ENCODE measurements at regions not wholly inside any gene's neighbourhood (a gene's known extent, or its start where the extent isn't known, plus 50 kb on each side); places are given as distances from the start of the nearest gene placed in this dataset.

DNA sequence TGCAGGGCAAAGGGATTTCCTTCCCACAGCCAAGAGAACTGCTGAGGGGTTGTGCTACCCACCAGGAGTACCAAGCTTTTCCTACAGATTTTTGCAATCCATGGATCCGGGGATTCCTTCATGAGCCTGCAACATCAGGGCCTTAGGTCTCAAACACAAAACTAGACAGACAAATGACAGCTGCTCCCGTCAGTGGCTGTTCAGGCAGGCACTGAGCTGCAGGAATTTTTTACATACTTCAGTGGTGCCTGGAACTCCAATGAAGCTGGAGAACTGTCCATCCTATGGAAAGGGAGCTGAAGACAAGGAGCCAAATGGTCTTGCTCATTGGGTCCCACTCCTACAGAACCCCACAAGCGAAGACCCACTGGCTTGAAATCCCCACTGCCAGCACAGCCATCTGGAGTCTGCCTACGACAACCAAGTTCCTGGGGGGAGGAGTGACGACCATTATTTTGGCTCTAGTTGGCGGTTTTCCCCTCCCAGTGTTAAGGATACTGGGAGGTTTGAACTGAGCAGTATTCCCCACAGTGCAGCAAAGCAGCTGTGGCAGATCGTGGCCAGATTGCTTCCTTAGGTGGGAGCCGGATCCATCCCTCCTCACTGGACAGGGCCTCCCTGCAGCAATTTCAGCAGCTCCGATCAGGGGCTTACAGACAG is 157.7 kb upstream of the TMEM45B start:
- DNase-seq (no peak), ATAC-seq (no peak)
- Histone ChIP-seq H3K27me3 (ENCODE audit: control insufficient read depth in 2 of 2, insufficient read depth in 2 of 2, low read length in 2 of 2) (no peaks in the 10 kb centered on the region), H3K27ac (ENCODE audit: low read depth, low read length) (no peak overlapping the region), H3K4me1 (ENCODE audit: control insufficient read depth in 2 of 2, insufficient read depth in 2 of 2, low read length in 2 of 2) (no peaks in the 10 kb centered on the region), H3K9me3 (ENCODE audit: control insufficient read depth in 2 of 3, low read length in 3 of 3) (peaks cover 0 to 25% (median 0%) of the 10 kb centered on the region in 3 experiments), H3K36me3 (ENCODE audit: control insufficient read depth in 2 of 3, insufficient read depth in 3 of 3, low read length in 3 of 3) (no peaks in the 10 kb centered on the region), H3K4me3 (ENCODE audit: low read length) (no peak overlapping the region)
- Mint-ChIP-seq H3K27me3 (peaks cover 0 to 9% (median 0%) of the 10 kb centered on the region in 5 donors), H3K36me3 (peaks cover 10 to 63% (median 38%) of the 10 kb centered on the region in 5 donors), H3K4me1 (no peaks in the 10 kb centered on the region), H3K27ac (no peak overlapping the region), H3K4me3 (no peak overlapping the region), H3K9me3 (peaks cover 24 to 85% (median 40%) of the 10 kb centered on the region in 11 donors)
- ChIA-PET CTCF (no interaction called here), POLR2A (no interaction called here)
- intact Hi-C loops (cut with micrococcal nuclease), result no loop called here

DNA sequence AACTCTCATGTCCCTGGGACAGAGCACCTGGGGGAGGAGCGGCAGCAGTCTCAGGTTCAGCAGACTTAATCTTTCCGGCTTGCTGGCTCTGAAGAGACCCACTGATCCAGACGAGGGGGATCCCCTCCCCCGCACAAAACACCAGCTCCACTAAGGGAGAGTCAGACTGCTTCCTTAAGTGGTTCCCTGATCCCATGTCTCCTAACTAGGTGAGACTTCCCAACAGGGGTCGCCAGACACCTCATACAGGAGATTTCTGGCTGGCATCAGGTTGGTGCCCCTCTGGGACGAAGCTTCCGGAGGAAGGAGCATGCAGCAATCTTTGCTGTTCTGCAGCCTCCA is 157.2 kb upstream of the TMEM45B start:
- H3K4me1 ChIP-seq (ENCODE audit: control insufficient read depth in 2 of 2, insufficient read depth in 2 of 2, low read length in 2 of 2), result no peaks in the 10 kb centered on the region
- H3K4me3 ChIP-seq (ENCODE audit: low read length), result no peak overlapping the region
- peaks cover 0 to 25% (median 0%) of the 10 kb centered on the region in 3 experiments for H3K9me3 ChIP-seq (ENCODE audit: control insufficient read depth in 2 of 3, low read length in 3 of 3)
- H3K27me3 ChIP-seq (ENCODE audit: control insufficient read depth in 2 of 2, insufficient read depth in 2 of 2, low read length in 2 of 2), result no peaks in the 10 kb centered on the region
- DNase-seq, result no peak
- CTCF ChIA-PET, result no interaction called here
- intact Hi-C loops (cut with micrococcal nuclease), result no loop called here
- Mint-ChIP-seq H3K27me3 (peaks cover 0 to 9% (median 0%) of the 10 kb centered on the region in 5 donors), H3K4me1 (no peaks in the 10 kb centered on the region), H3K27ac (no peak overlapping the region), H3K9me3 (peaks cover 23 to 84% (median 37%) of the 10 kb centered on the region in 11 donors), H3K36me3 (peaks cover 10 to 62% (median 36%) of the 10 kb centered on the region in 5 donors), H3K4me3 (no peak overlapping the region)
- no peak for ATAC-seq
- POLR2A ChIA-PET, result no interaction called here
- no peak overlapping the region for H3K27ac ChIP-seq (ENCODE audit: low read depth, low read length)
- no peaks in the 10 kb centered on the region for H3K36me3 ChIP-seq (ENCODE audit: control insufficient read depth in 2 of 3, insufficient read depth in 3 of 3, low read length in 3 of 3)

DNA sequence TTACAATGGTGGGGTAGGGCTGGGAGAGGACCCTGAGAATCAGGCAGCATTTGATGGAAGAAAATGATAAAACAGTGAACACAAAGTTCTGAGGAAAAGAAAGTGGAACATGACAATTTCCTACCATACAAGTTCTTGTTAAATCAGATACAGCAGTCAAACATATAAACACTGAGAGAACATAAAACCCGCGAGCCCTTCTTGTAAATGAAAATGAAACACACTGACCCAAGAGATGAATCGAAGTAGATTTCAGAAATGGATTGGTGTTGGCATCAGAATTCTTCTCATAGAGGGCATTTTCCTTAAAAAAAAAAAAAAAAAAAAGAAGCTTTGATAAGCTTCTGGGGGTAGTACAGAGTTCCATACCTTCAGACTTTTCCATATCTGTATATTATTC is 134.7 kb upstream of the TMEM45B start:
- no peaks in the 10 kb centered on the region for H3K36me3 ChIP-seq (ENCODE audit: control insufficient read depth in 2 of 3, insufficient read depth in 3 of 3, low read length in 3 of 3)
- no peak overlapping the region for H3K27ac ChIP-seq (ENCODE audit: low read depth, low read length)
- no peak for ATAC-seq
- DNase-seq, result no peak
- peaks cover 0 to 2% (median 0%) of the 10 kb centered on the region in 5 donors for H3K27me3 Mint-ChIP-seq
- CTCF ChIA-PET, result no interaction called here
- H3K4me3 ChIP-seq (ENCODE audit: low read length), result no peak overlapping the region
- H3K27ac Mint-ChIP-seq, result no peak overlapping the region
- no peaks in the 10 kb centered on the region for H3K27me3 ChIP-seq (ENCODE audit: control insufficient read depth in 2 of 2, insufficient read depth in 2 of 2, low read length in 2 of 2)
- peaks cover 0 to 3% (median 0%) of the 10 kb centered on the region in 7 donors for H3K4me1 Mint-ChIP-seq
- no peak overlapping the region for H3K4me3 Mint-ChIP-seq
- peaks cover 0 to 23% (median 7%) of the 10 kb centered on the region in 5 donors for H3K36me3 Mint-ChIP-seq
- H3K9me3 ChIP-seq (ENCODE audit: control insufficient read depth in 2 of 3, low read length in 3 of 3), result no peaks in the 10 kb centered on the region
- intact Hi-C loops (cut with micrococcal nuclease), result no loop called here
- POLR2A ChIA-PET, result no interaction called here
- H3K4me1 ChIP-seq (ENCODE audit: control insufficient read depth in 2 of 2, insufficient read depth in 2 of 2, low read length in 2 of 2), result no peaks in the 10 kb centered on the region
- H3K9me3 Mint-ChIP-seq, result peaks cover 0 to 10% (median under 1%) of the 10 kb centered on the region in 11 donors

DNA sequence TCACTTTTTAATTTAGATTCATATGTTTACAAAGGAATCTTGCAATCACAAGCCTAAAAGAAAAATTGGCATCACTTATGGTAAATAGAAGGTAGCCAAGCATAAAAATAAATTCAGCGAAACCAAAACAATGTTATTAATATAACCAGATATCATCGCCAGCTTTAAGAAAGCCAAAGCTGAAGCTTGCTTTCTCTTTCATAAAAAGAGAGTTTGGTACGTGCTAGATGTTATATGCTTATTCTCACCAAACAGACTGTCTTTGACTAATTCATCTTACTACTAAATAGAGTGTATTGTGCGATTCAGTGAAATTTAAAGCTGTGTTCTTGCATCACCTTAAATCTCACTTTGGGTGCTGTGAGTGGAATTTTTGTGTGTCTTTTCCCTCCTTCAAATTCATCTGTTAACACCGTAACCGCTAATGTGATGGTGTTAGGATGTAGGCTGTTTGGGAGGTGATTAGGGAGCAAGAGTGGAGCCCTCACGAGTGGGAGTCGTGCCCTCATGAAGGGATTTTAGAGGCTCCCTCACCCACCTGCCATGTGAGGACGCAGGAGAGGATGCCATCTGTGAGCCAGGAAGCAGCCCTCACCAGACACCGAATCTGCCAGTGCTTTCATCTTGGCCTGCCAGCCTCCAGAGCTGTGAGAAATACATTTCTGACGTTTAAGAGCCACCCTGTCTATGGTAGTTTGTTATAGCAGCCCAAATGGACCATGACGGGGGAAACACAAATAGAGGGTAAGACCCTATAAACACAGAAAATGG is 134.1 kb upstream of the TMEM45B start:
- Mint-ChIP-seq H3K4me1 (peaks cover 0 to 3% (median 0%) of the 10 kb centered on the region in 7 donors), H3K36me3 (peaks cover 0 to 17% (median 1%) of the 10 kb centered on the region in 5 donors), H3K4me3 (no peak overlapping the region), H3K9me3 (peaks cover 0 to 4% (median 0%) of the 10 kb centered on the region in 11 donors), H3K27ac (no peak overlapping the region), H3K27me3 (peaks cover 0 to 5% (median 0%) of the 10 kb centered on the region in 5 donors)
- Histone ChIP-seq H3K9me3 (ENCODE audit: control insufficient read depth in 2 of 3, low read length in 3 of 3) (no peaks in the 10 kb centered on the region), H3K4me3 (ENCODE audit: low read length) (no peak overlapping the region), H3K27ac (ENCODE audit: low read depth, low read length) (no peak overlapping the region), H3K27me3 (ENCODE audit: control insufficient read depth in 2 of 2, insufficient read depth in 2 of 2, low read length in 2 of 2) (no peaks in the 10 kb centered on the region), H3K36me3 (ENCODE audit: control insufficient read depth in 2 of 3, insufficient read depth in 3 of 3, low read length in 3 of 3) (no peaks in the 10 kb centered on the region), H3K4me1 (ENCODE audit: control insufficient read depth in 2 of 2, insufficient read depth in 2 of 2, low read length in 2 of 2) (no peaks in the 10 kb centered on the region)
- CTCF ChIA-PET, result no interaction called here
- POLR2A ChIA-PET, result no interaction called here
- intact Hi-C loops (cut with micrococcal nuclease), result no loop called here
- DNase-seq (no peak), ATAC-seq (no peak)

DNA sequence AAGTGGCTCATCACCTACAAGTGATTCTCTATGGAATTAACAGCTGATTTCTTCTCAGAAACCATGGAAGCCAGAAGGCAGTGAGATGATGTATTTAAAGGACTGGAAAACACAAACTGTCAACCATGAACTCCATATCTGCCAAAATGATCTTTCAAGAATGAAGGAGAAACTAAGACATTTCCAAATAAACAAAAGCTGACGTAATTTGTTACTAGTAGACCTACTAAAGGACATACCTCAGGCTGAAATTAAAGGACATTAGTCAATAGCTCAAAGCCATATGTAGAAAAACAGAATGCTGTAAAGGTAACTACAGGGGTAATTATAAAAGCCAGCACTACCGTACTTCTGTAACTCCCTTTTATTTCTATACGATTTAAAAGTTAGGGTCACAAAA is 129.4 kb upstream of the TMEM45B start:
- Histone ChIP-seq H3K9me3 (ENCODE audit: control insufficient read depth in 2 of 3, low read length in 3 of 3) (no peaks in the 10 kb centered on the region), H3K27ac (ENCODE audit: low read depth, low read length) (no peak overlapping the region), H3K4me3 (ENCODE audit: low read length) (no peak overlapping the region), H3K27me3 (ENCODE audit: control insufficient read depth in 2 of 2, insufficient read depth in 2 of 2, low read length in 2 of 2) (no peaks in the 10 kb centered on the region), H3K36me3 (ENCODE audit: control insufficient read depth in 2 of 3, insufficient read depth in 3 of 3, low read length in 3 of 3) (no peaks in the 10 kb centered on the region), H3K4me1 (ENCODE audit: control insufficient read depth in 2 of 2, insufficient read depth in 2 of 2, low read length in 2 of 2) (no peaks in the 10 kb centered on the region)
- no peaks in the 10 kb centered on the region for H3K4me1 Mint-ChIP-seq
- H3K27me3 Mint-ChIP-seq, result peaks cover 0 to 8% (median 0%) of the 10 kb centered on the region in 5 donors
- ChIA-PET CTCF (no interaction called here), POLR2A (no interaction called here)
- ATAC-seq (no peak), DNase-seq (no peak)
- H3K9me3 Mint-ChIP-seq, result peaks cover 0 to 2% (median 0%) of the 10 kb centered on the region in 11 donors
- intact Hi-C loops (cut with micrococcal nuclease), result no loop called here
- no peak overlapping the region for H3K4me3 Mint-ChIP-seq
- no peak overlapping the region for H3K27ac Mint-ChIP-seq
- peaks cover 0 to 7% (median 0%) of the 10 kb centered on the region in 5 donors for H3K36me3 Mint-ChIP-seq

DNA sequence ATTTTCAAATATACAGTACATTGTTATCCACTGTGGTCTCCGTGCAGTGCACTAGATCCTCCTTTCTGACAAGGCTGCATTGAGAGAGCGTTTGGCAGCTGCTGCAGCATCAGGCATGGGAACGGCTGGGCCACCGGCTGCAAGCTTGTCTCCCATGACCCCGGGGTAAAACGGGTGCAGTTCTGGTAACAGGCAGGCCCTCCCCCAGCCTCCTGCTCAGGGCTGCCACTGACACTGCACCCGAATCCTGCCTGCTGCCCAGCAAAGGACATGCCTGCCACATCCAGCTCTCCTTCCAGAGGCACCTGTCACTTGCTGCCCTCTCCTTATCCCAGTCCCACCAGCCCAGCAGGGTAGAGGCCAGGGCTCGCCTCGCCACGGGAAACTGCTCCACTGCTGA is 124.5 kb upstream of the TMEM45B start:
- intact Hi-C loops (cut with micrococcal nuclease), result loop anchor here in 1 of 2 donors (10.0 kb wide), 1 partner anchor 806 kb away; no protein-coding TSS in a partner anchor
- H3K27ac ChIP-seq (ENCODE audit: low read depth, low read length), result no peak overlapping the region
- no peaks in the 10 kb centered on the region for H3K27me3 ChIP-seq (ENCODE audit: control insufficient read depth in 2 of 2, insufficient read depth in 2 of 2, low read length in 2 of 2)
- no peak for ATAC-seq
- Mint-ChIP-seq H3K9me3 (no peaks in the 10 kb centered on the region), H3K4me3 (no peak overlapping the region), H3K27ac (no peak overlapping the region), H3K4me1 (peaks cover 0 to 12% (median 5%) of the 10 kb centered on the region in 7 donors), H3K27me3 (peaks cover 0 to 7% (median 0%) of the 10 kb centered on the region in 5 donors), H3K36me3 (peaks cover 0 to 3% (median 0%) of the 10 kb centered on the region in 5 donors)
- H3K4me3 ChIP-seq (ENCODE audit: low read length), result no peak overlapping the region
- no peaks in the 10 kb centered on the region for H3K9me3 ChIP-seq (ENCODE audit: control insufficient read depth in 2 of 3, low read length in 3 of 3)
- no peak for DNase-seq
- POLR2A ChIA-PET, result no interaction called here
- CTCF ChIA-PET, result no interaction called here
- no peaks in the 10 kb centered on the region for H3K36me3 ChIP-seq (ENCODE audit: control insufficient read depth in 2 of 3, insufficient read depth in 3 of 3, low read length in 3 of 3)
- H3K4me1 ChIP-seq (ENCODE audit: control insufficient read depth in 2 of 2, insufficient read depth in 2 of 2, low read length in 2 of 2), result peaks cover 0 to 6% of the 10 kb centered on the region in 2 donors

Data from naive thymus-derived CD4-positive, alpha-beta T cell (primary cell).